K562 (cell line): ENCODE measurements at regions not wholly inside any gene's neighbourhood (a gene's known extent, or its start where the extent isn't known, plus 50 kb on each side); places are given as distances from the start of the nearest gene placed in this dataset.

Source experiments
- ATAC-seq: fragments of 200-7000 bp; cut with Tn5 transposase; 3 replicates; pipeline ENCODE4 v1.9.1; 2020; ENCODE audit warnings: moderate library complexity
- BruUV-seq: library from RNA; stranded (reverse); fragments of 400-500 nt; replicated peaks from 2 replicates; lab custom pipeline; 2021; lab: Mats Ljungman, UMichigan
- CTCF ChIA-PET: fragments of 300-600 bp; formaldehyde crosslinking; extraction: SDS; loops from one replicate; lab custom pipeline; 2021; ENCODE audit warnings: low intra/inter-chr PET ratio; lab: Yijun Ruan, JAX
- POLR2A ChIA-PET: fragments of 300-600, 350-650 bp; sonication (Branson Sonifier 250); formaldehyde crosslinking; extraction: SDS; loops from one replicate; lab custom pipeline; 2021; ENCODE audit warnings: antibody characterized with exemption, inconsistent platforms; lab: Yijun Ruan, JAX
- DNase-seq, 4 experiments: peaks; one replicate each; pipeline versions ENCODE4 v3.0.0 to v3.0.0-alpha.2; 2011 to 2018; ENCODE audit warnings: low spot score in 3 of 4, mixed read lengths in 3 of 4; ENCODE audit errors: extremely low read depth in 1 of 4
- FAIRE-seq: peaks from 2 replicates; lab custom pipeline; 2011; peaks lifted over from hg19 to GRCh38; lab: Jason Lieb, UNC
- H2AFZ ChIP-seq: 2 replicates; pipeline ENCODE4 v1.6.0; 2011; ENCODE audit warnings: low read depth, low read length, control low read depth, inconsistent platforms
- H3K27ac ChIP-seq: fragments of 200-600 bp; 3 replicates; pipeline ENCODE4 v1.8.0; 2011; ENCODE audit warnings: low read depth, mild to moderate bottlenecking, control low read depth, inconsistent platforms, low read length, moderate library complexity, mixed read lengths; ENCODE audit errors: extremely low read depth
- H3K27me3 ChIP-seq, 2 experiments: fragments of 300-600 bp in 1 of 2; 2 replicates in 1 of 2; 3 replicates in 1 of 2; pipeline versions ENCODE4 v1.6.0 to v1.8.0; 2011; ENCODE audit warnings: inconsistent platforms in 2 of 2, low read length in 2 of 2, mild to moderate bottlenecking in 1 of 2, mixed read lengths in 1 of 2, moderate library complexity in 1 of 2; ENCODE audit not compliant: control insufficient read depth in 2 of 2, insufficient read depth in 2 of 2
- H3K36me3 ChIP-seq: fragments of 300-600 bp; 3 replicates; pipeline ENCODE4 v1.8.0; 2011; ENCODE audit warnings: mild to moderate bottlenecking, low read length, inconsistent platforms; ENCODE audit not compliant: control insufficient read depth, insufficient read depth
- H3K4me1 ChIP-seq, 2 experiments: fragments of 200-600 bp in 1 of 2; replicated peaks in 1 of 2; 2 replicates in 1 of 2; 3 replicates in 1 of 2; pipeline versions ENCODE4 v1.5.1 to v1.8.0; 2011; ENCODE audit warnings: inconsistent platforms in 2 of 2, low read length in 2 of 2, mild to moderate bottlenecking in 1 of 2, mixed read lengths in 1 of 2, moderate library complexity in 1 of 2; ENCODE audit not compliant: control insufficient read depth in 2 of 2, insufficient read depth in 2 of 2
- H3K4me2 ChIP-seq: 2 replicates; pipeline ENCODE4 v1.6.1; 2011; ENCODE audit warnings: low read length, control low read depth, inconsistent platforms, mixed read lengths; ENCODE audit not compliant: insufficient read depth
- H3K4me3 ChIP-seq: fragments of 200-600 bp; sonication (generic), shearing (Covaris generic); 2 replicates; pipeline ENCODE4 v1.5.1; 2016; ENCODE audit warnings: control low read depth, inconsistent platforms
- H3K79me2 ChIP-seq: fragments of 200-600 bp; 3 replicates; pipeline ENCODE4 v1.8.0; 2011; ENCODE audit warnings: low read length, inconsistent platforms; ENCODE audit not compliant: control insufficient read depth, insufficient read depth
- H3K9ac ChIP-seq, 2 experiments: 2 replicates each; pipeline versions ENCODE4 v1.6.0 to v1.6.1; 2011; ENCODE audit warnings: low read depth in 2 of 2, low read length in 2 of 2, control low read depth in 1 of 2, inconsistent platforms in 1 of 2, mild to moderate bottlenecking in 1 of 2, mixed read lengths in 1 of 2; ENCODE audit not compliant: insufficient read depth in 1 of 2
- H3K9me1 ChIP-seq: one replicate; pipeline ENCODE4 v1.6.0; 2011; ENCODE audit warnings: inconsistent platforms, mild to moderate bottlenecking, low read length, moderate library complexity; ENCODE audit not compliant: control insufficient read depth, insufficient read depth
- H3K9me3 ChIP-seq: replicated peaks from 2 replicates; pipeline ENCODE4 v1.5.1; 2011; ENCODE audit warnings: low read depth, low read length, inconsistent platforms; ENCODE audit not compliant: control insufficient read depth, insufficient read depth
- H4K20me1 ChIP-seq: replicated peaks from 2 replicates; pipeline ENCODE4 v1.6.1; 2011; ENCODE audit warnings: low read length, inconsistent platforms, mixed read lengths; ENCODE audit not compliant: control insufficient read depth, insufficient read depth
- ARID3B ChIP-seq: fragments of 250-450 bp; sonication (Bioruptor Pico); IDR thresholded peaks from 2 replicates; pipeline ENCODE4 v1.4.0; 2020; ENCODE audit warnings: borderline replicate concordance
- ATF3 ChIP-seq, 2 experiments: fragments of 450-650 bp in 1 of 2; sonication (generic) in 1 of 2; formaldehyde crosslinking in 1 of 2; IDR thresholded peaks in 1 of 2; conservative IDR thresholded peaks in 1 of 2; 2 replicates each; pipeline versions ENCODE4 v1.6.1 to v1.8.1; 2016 to 2023; ENCODE audit warnings: mild to moderate bottlenecking in 2 of 2, moderate library complexity in 2 of 2, inconsistent platforms in 1 of 2, missing genetic modification reagents in 1 of 2
- C11orf30 ChIP-seq: fragments of 450-650 bp; IDR thresholded peaks from 2 replicates; pipeline ENCODE4 v1.6.1; 2016; ENCODE audit warnings: low read depth, mild to moderate bottlenecking
- CBX1 ChIP-seq: sonication (generic); IDR thresholded peaks from 2 replicates; pipeline ENCODE4 v1.6.1; 2016; ENCODE audit warnings: antibody characterized with exemption, low read depth, mild to moderate bottlenecking
- CC2D1A ChIP-seq: fragments of 450-650 bp; IDR thresholded peaks from 2 replicates; pipeline ENCODE4 v1.6.1; 2017; ENCODE audit warnings: mild to moderate bottlenecking
- CREB1 ChIP-seq, 2 experiments: sonication (generic) in 1 of 2; formaldehyde crosslinking in 1 of 2; IDR thresholded peaks; 2 replicates each; pipeline versions ENCODE4 v1.6.1 to v1.8.0; 2012 to 2022; ENCODE audit warnings: inconsistent platforms in 1 of 2, mild to moderate bottlenecking in 1 of 2, missing genetic modification reagents in 1 of 2, moderate library complexity in 1 of 2
- FOSL1 ChIP-seq: fragments of 200-800 bp; sonication (Bioruptor generic); conservative IDR thresholded peaks from 2 replicates; pipeline ENCODE4 v1.6.1; 2016; ENCODE audit warnings: missing genetic modification characterization, missing compliant biosample characterization
- HDAC1 ChIP-seq, 2 experiments: fragments of 450-650 bp; IDR thresholded peaks; 2 replicates each; pipeline ENCODE4 v1.6.1; 2016 to 2017; ENCODE audit warnings: inconsistent platforms in 1 of 2, mild to moderate bottlenecking in 1 of 2, moderate library complexity in 1 of 2
- JUNB ChIP-seq: fragments of 450-650 bp; formaldehyde crosslinking; conservative IDR thresholded peaks from 2 replicates; pipeline ENCODE4 v1.4.0; 2020; ENCODE audit warnings: mild to moderate bottlenecking
- JUND ChIP-seq, 2 experiments: IDR thresholded peaks; 2 replicates in 1 of 2; 3 replicates in 1 of 2; pipeline ENCODE4 v1.6.1; 2011; ENCODE audit warnings: borderline replicate concordance in 2 of 2, low read depth in 2 of 2, low read length in 2 of 2, improper control_type of control experiment in 1 of 2, missing biosample characterization in 1 of 2, missing genetic modification characterization in 1 of 2, missing genetic modification reagents in 1 of 2
- MAFF ChIP-seq: IDR thresholded peaks from 2 replicates; pipeline ENCODE4 v1.6.1; 2012; ENCODE audit warnings: low read length, improper control_type of control experiment
- MAFG ChIP-seq: fragments of 450-650 bp; conservative IDR thresholded peaks from 2 replicates; pipeline ENCODE4 v1.6.1; 2016; ENCODE audit warnings: missing genetic modification characterization, missing compliant biosample characterization
- MAFK ChIP-seq: IDR thresholded peaks from 2 replicates; pipeline ENCODE4 v1.6.1; 2011; ENCODE audit warnings: low read length, improper control_type of control experiment
- NFE2 ChIP-seq: IDR thresholded peaks from 2 replicates; pipeline ENCODE4 v1.6.1; 2014; ENCODE audit warnings: antibody characterized with exemption, low read depth
- RFX1 ChIP-seq: fragments of 450-650 bp; IDR thresholded peaks from 2 replicates; pipeline ENCODE4 v1.6.1; 2016; ENCODE audit warnings: mild to moderate bottlenecking, moderate library complexity
- TBL1XR1 ChIP-seq, 2 experiments: IDR thresholded peaks; 2 replicates each; pipeline ENCODE4 v1.6.1; 2012; ENCODE audit warnings: improper control_type of control experiment in 2 of 2, low read length in 2 of 2, mild to moderate bottlenecking in 1 of 2
- ZNF316 ChIP-seq: fragments of 450-650 bp; IDR thresholded peaks from 2 replicates; pipeline ENCODE4 v1.6.1; 2016
- WGBS: fragments of 100-300 bp; shearing (Covaris generic); methylation state at CpG from one replicate; pipeline ENCODE4 v1.1.6; 2016; ENCODE audit warnings: low coverage, mixed read lengths; ENCODE audit not compliant: insufficient coverage; ENCODE audit errors: missing lambda C conversion rate; 5-methylcytosine and 5-hydroxymethylcytosine counted together
- in situ Hi-C: fragments of 300-500 bp; cut with MboI; formaldehyde crosslinking; loops from 4 replicates; pipeline ENCODE4 v1.15.0; 2018; ENCODE audit warnings: inconsistent platforms, mixed read lengths
- intact Hi-C: fragments of 100-400 bp; cut with micrococcal nuclease; formaldehyde crosslinking; loops from 2 replicates; pipeline ENCODE4 v1.14.2; 2022

DNA sequence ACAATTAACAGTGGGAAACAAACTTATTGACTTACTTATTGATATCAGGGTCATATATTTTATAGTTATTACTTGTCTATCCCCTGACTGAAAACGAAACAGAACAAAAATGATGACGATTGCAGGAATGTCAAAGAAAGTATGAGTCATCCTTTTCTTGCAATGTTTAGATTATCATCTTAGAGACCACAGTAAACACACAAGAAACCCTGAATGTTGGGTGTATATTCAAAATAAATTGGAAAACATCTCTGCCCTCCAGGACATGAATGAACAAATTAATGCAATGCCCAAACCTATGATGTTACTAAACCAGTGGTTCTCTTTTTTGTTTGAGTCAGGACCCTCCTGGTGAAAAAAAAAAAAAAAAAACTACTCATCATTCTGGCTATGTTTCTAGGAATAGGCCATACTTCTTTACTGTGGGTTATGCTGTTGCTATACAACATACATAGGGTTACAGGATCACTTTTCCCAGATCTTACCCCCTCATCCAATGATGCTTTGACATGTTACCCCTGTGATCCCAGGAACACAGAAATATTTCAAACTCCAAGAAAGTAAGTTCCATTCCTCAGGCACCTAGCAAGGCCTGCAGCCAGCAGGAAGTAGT, 623.4 kb upstream of the IGFBP3 start:
- no peak for FAIRE-seq
- Histone ChIP-seq H3K4me1 (no peaks in the 10 kb centered on the region), H3K27me3 (no peaks in the 10 kb centered on the region), H4K20me1 (no peaks in the 10 kb centered on the region), H3K9me3 (no peaks in the 10 kb centered on the region; the same call in 1 of the 2 replicates), H3K9me1 (no peaks in the 10 kb centered on the region), H3K79me2 (no peaks in the 10 kb centered on the region), H3K4me3 (no peak overlapping the region), H3K4me2 (no peak overlapping the region), H3K36me3 (no peaks in the 10 kb centered on the region), H3K9ac (no peak overlapping the region), H2AFZ (no peak overlapping the region), H3K27ac (peak overlapping the region; percentile 55; the same call in 2 of the 3 replicates)
- no TSS peak for BruUV-seq
- TF ChIP-seq HDAC1 (IDR thresholded peaks at IDR 0.05) (no peak), C11orf30 (peak; percentile 68), MAFF (peak; percentile 71; the same call in 1 of the 2 replicates), MAFG (tag) (peak; percentile 66), CBX1 (no peak), NFE2 (no peak), FOSL1 (peak; percentile 68), RFX1 (0 out of 2 replicates have a peak, but pooled peaks have one; percentile 17), JUNB (peak; percentile 50; the same call in 1 of the 2 replicates), CREB1 (IDR thresholded peaks at IDR 0.05) (no peak), CREB1 (CRISPR knock-in tag; IDR thresholded peaks at IDR 0.05) (no peak), ATF3 (IDR thresholded peaks at IDR 0.05) (peak; percentile 88), ATF3 (CRISPR knock-in tag; conservative IDR thresholded peaks at IDR 0.05) (no peak), ZNF316 (peak; percentile 82), TBL1XR1 (IDR thresholded peaks at IDR 0.05; ENCODE audit: low read length in 2 of 2) (no peak), CC2D1A (no peak), ARID3B (CRISPR knock-in tag) (no peak), JUND (IDR thresholded peaks at IDR 0.05; ENCODE audit: borderline replicate concordance, low read depth, low read length) (peak; percentile 50; the same call in 1 of the 2 replicates), JUND (tag; IDR thresholded peaks at IDR 0.05; ENCODE audit: borderline replicate concordance, low read depth, low read length) (peak; percentile 78; the same call in 2 of the 3 replicates), MAFK (peak; percentile 69)
- ATAC-seq: no peak
- DNase-seq: no peak
- intact Hi-C loops (no loop called here), in situ Hi-C loops (no loop called here)
- WGBS: 0% methylated on average over 2 of the region's 2 CpGs
- ChIA-PET CTCF (interaction anchor here (0.6 kb wide), 1 partner anchor 110 kb away, joined by 3 read pairs; no protein-coding TSS in a partner anchor), POLR2A (no interaction called here)
